ENCODE measurements at regions not wholly inside any gene's neighbourhood (a gene's known extent, or its start where the extent isn't known, plus 50 kb on each side); places are given as distances from the start of the nearest gene placed in this dataset.

DNA sequence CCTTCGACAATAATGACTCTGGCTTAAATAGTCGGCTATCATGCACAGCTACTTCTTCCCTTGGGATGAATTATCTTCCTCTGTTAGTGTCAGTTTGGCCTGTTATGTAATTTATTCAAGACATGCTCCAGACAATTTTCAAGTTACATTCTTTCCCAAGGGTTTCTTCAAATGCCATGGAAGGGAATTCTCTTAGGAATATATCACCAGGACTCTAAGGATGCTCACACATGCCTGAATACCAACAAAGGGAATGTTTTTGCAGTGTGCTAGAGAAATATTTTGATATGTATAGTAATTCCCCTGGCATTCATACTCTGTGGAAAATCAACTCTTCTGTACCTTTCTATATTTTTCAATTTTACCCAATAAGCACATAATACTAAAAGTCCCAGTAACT is 286.0 kb upstream of the KYNU start (continued):
- TF ChIP-seq ATF3 (IDR thresholded peaks at IDR 0.05) (no peak), EGR1 (IDR thresholded peaks at IDR 0.05; ENCODE audit: low read depth in 2 of 2) (no peak), FOXA1 (IDR thresholded peaks at IDR 0.05) (no peak), RXRA (IDR thresholded peaks at IDR 0.05) (no peak), NR2F2 (IDR thresholded peaks at IDR 0.05) (no peak)
- TF ChIP-seq, protein P1, sequence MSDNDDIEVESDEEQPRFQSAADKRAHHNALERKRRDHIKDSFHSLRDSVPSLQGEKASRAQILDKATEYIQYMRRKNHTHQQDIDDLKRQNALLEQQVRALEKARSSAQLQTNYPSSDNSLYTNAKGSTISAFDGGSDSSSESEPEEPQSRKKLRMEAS (IDR thresholded peaks at IDR 0.05) = no peak

DNA sequence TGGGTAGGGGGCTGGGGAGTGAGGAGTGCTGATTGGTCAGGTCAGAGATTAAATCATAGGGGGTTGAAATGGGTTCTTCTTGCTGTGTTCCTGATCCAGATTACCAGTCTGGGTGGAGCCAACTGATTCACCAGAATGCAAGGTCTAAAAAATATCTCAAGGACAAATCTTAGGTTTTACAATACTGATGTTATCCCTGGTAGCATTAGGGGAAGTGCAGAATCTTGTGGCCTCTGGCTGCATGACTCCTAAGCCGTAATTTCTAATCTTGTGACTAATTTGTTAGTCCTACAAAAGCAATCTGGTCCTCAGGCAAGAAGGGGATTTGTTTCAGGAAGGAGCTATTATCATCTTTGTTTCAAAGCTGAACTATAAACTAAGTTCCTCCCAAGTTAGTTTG is 289.2 kb upstream of the KYNU start:
- H3K36me3 ChIP-seq (ENCODE audit: control insufficient read depth in 4 of 4, insufficient read depth in 3 of 4, low read depth in 1 of 4, low read length in 3 of 4) = no peaks in the 10 kb centered on the region
- H3K4me1 ChIP-seq (ENCODE audit: control insufficient read depth in 4 of 4, insufficient read depth in 4 of 4, low read length in 3 of 4) = peaks cover 0 to 9% (median 4%) of the 10 kb centered on the region in 4 donors
- H3K9ac ChIP-seq (ENCODE audit: low read depth in 1 of 2, low read length in 2 of 2) = no peak overlapping the region
- H3K27me3 ChIP-seq (ENCODE audit: control insufficient read depth in 4 of 4, insufficient read depth in 4 of 4, low read length in 3 of 4) = no peaks in the 10 kb centered on the region
- TF ChIP-seq GABPA (IDR thresholded peaks at IDR 0.05 in 1 of 2, conservative IDR thresholded peaks at IDR 0.05 in 1 of 2) = no peak
- TF ChIP-seq RAD21 (IDR thresholded peaks at IDR 0.05) = no peak
- no peak for TF ChIP-seq RXRA (IDR thresholded peaks at IDR 0.05)
- no peak for TF ChIP-seq EGR1 (IDR thresholded peaks at IDR 0.05; ENCODE audit: low read depth in 2 of 2)
- DNase-seq (ENCODE audit: low spot score) = no peak
- no peak overlapping the region for H3K27ac ChIP-seq (ENCODE audit: low read depth in 1 of 2, low read length in 2 of 2)
- no peak overlapping the region for H3K4me3 ChIP-seq (ENCODE audit: low read depth in 1 of 3, low read length in 3 of 3)
- WGBS = 93% methylated on average over 1 of the region's 1 CpG
- no peaks in the 10 kb centered on the region for H3K9me3 ChIP-seq (ENCODE audit: control insufficient read depth in 4 of 4, low read length in 3 of 4)

GRCh38 chr2:142586693-142587580 is 290.5 kb upstream of the KYNU start:
- no peaks in the 10 kb centered on the region for H3K36me3 ChIP-seq (ENCODE audit: control insufficient read depth in 4 of 4, insufficient read depth in 3 of 4, low read depth in 1 of 4, low read length in 3 of 4)
- no peaks in the 10 kb centered on the region for H3K27me3 ChIP-seq (ENCODE audit: control insufficient read depth in 4 of 4, insufficient read depth in 4 of 4, low read length in 3 of 4)
- H3K4me1 ChIP-seq (ENCODE audit: control insufficient read depth in 4 of 4, insufficient read depth in 4 of 4, low read length in 3 of 4) = peaks cover 0 to 9% (median 4%) of the 10 kb centered on the region in 4 donors
- peak overlapping the region; percentile 16 to 19 for H3K27ac ChIP-seq (ENCODE audit: low read depth in 1 of 2, low read length in 2 of 2)
- DNase-seq (ENCODE audit: low spot score) = no peak
- TF ChIP-seq, protein P2, sequence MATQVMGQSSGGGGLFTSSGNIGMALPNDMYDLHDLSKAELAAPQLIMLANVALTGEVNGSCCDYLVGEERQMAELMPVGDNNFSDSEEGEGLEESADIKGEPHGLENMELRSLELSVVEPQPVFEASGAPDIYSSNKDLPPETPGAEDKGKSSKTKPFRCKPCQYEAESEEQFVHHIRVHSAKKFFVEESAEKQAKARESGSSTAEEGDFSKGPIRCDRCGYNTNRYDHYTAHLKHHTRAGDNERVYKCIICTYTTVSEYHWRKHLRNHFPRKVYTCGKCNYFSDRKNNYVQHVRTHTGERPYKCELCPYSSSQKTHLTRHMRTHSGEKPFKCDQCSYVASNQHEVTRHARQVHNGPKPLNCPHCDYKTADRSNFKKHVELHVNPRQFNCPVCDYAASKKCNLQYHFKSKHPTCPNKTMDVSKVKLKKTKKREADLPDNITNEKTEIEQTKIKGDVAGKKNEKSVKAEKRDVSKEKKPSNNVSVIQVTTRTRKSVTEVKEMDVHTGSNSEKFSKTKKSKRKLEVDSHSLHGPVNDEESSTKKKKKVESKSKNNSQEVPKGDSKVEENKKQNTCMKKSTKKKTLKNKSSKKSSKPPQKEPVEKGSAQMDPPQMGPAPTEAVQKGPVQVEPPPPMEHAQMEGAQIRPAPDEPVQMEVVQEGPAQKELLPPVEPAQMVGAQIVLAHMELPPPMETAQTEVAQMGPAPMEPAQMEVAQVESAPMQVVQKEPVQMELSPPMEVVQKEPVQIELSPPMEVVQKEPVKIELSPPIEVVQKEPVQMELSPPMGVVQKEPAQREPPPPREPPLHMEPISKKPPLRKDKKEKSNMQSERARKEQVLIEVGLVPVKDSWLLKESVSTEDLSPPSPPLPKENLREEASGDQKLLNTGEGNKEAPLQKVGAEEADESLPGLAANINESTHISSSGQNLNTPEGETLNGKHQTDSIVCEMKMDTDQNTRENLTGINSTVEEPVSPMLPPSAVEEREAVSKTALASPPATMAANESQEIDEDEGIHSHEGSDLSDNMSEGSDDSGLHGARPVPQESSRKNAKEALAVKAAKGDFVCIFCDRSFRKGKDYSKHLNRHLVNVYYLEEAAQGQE (IDR thresholded peaks at IDR 0.05) = no peak
- TF ChIP-seq, protein P1 (IDR thresholded peaks at IDR 0.05) = peak; percentile 31
- TF ChIP-seq, protein P3, sequence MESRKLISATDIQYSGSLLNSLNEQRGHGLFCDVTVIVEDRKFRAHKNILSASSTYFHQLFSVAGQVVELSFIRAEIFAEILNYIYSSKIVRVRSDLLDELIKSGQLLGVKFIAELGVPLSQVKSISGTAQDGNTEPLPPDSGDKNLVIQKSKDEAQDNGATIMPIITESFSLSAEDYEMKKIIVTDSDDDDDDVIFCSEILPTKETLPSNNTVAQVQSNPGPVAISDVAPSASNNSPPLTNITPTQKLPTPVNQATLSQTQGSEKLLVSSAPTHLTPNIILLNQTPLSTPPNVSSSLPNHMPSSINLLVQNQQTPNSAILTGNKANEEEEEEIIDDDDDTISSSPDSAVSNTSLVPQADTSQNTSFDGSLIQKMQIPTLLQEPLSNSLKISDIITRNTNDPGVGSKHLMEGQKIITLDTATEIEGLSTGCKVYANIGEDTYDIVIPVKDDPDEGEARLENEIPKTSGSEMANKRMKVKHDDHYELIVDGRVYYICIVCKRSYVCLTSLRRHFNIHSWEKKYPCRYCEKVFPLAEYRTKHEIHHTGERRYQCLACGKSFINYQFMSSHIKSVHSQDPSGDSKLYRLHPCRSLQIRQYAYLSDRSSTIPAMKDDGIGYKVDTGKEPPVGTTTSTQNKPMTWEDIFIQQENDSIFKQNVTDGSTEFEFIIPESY (IDR thresholded peaks at IDR 0.05) = peak; percentile 36
- TF ChIP-seq HNF4A (conservative IDR thresholded peaks at IDR 0.05) = peak; percentile 53 to 55
- peak; percentile 73 for TF ChIP-seq YY1 (IDR thresholded peaks at IDR 0.05)
- TF ChIP-seq SP1 (IDR thresholded peaks at IDR 0.05) = peak; percentile 76
- TF ChIP-seq CTCF (IDR thresholded peaks at IDR 0.05; ENCODE audit: low read depth, low read length, missing input control) = no peak
- TF ChIP-seq RAD21 (IDR thresholded peaks at IDR 0.05) = peak in 1 of 2 donors; percentile 42
- TF ChIP-seq GABPA (IDR thresholded peaks at IDR 0.05 in 1 of 2, conservative IDR thresholded peaks at IDR 0.05 in 1 of 2) = no peak
- TF ChIP-seq JUND (IDR thresholded peaks at IDR 0.05) = no peak
- peak; percentile 67 to 71 for TF ChIP-seq RXRA (IDR thresholded peaks at IDR 0.05)
- TF ChIP-seq FOXA2 (IDR thresholded peaks at IDR 0.05) = no peak
- peak; percentile 35 for TF ChIP-seq NR2F2 (IDR thresholded peaks at IDR 0.05)
- no peak for TF ChIP-seq HNF4G (IDR thresholded peaks at IDR 0.05)
- no peaks in the 10 kb centered on the region for H3K9me3 ChIP-seq (ENCODE audit: control insufficient read depth in 4 of 4, low read length in 3 of 4)
- H3K9ac ChIP-seq (ENCODE audit: low read depth in 1 of 2, low read length in 2 of 2) = no peak overlapping the region
- 24% methylated on average over 5 of the region's 5 CpGs for WGBS
- H3K4me3 ChIP-seq (ENCODE audit: low read depth in 1 of 3, low read length in 3 of 3) = no peak overlapping the region
